HG03175 (cell line): ENCODE measurements at regions not wholly inside any gene's neighbourhood (a gene's known extent, or its start where the extent isn't known, plus 50 kb on each side); places are given as distances from the start of the nearest gene placed in this dataset.
A peak's percentile ranks its signal among the peaks of the same experiment; 100 is the strongest.

ENCODE experiments used
- ATAC-seq: cut with Tn5 transposase; IDR thresholded peaks from one replicate; pipeline ENCODE4 v1.9.1; 2021; ENCODE audit warnings: mild to moderate bottlenecking, moderate library complexity; ENCODE audit not compliant: unreplicated experiment

DNA sequence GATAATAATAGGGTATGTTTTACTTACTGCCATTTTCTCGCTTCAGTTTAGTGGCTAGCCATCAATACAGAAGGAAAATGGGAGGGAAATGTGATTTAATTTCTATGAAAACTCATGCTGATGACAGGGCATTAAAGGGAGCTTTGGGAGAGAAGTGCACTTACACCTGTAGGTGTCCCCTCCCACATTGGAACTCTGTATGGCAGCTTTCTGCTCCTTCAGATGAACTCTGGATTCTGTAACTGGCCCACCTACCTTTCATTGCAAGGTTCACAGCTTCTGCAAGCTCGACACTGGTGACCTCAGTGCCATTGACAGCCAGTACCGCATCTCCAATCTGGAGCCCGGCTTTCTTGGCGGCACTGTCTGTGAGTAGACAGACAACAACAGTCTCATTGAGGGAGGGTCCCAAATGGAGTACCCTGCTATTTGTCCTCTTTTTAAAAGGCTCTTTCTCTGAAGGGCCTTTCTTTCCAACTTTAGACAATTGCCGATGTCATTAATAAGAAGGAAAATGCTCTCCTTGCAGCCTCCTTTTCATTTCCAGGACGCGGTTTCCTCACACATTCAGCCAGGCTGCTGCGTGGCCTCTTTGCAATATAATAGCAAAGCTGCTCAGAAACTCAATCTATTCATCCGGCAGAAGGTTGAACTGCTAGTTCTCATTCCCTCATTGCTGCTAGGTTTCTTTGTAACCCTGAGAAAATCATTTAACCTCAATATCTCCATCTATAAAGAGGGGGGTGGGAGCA, 63.6 kb downstream of the NUDT12 start:
- ATAC-seq: no peak

DNA sequence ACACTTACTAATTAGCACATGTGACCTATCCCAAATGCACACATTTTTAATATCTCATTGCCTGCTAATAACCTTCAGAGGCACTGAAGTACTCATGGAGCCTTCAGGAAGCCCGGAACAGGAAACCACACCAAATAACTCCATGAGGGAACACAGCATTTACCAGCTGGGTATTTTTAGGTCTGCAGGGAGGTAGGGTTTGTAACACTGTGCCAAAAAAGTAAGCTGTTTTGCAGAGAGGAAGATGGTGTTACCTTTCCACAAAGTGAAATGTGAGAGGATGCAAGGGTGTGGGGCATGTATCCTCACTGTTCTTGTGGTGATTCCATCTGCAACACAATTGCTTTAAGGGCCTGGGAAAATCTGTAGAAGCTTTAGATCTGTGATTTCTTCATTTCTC, 64.4 kb downstream of the NUDT12 start:
- ATAC-seq: no peak

DNA sequence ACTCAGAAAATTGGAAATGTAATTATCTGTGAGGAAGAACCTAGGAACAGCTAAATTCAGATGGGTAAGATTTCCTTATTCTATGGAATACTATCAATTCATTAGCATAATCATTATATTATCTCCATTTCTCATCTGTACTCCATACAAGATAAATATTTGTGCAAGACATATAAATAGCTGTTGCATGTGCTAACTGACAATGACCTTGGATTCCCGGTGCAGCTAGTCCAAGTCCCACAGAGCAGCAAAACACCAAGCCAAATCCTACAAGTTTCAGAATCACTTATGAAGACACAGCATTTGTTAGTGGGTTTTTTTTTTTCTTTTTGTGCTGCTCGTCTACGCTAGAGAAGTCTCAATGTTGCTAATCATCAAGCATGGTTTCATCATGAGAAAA, 64.8 kb downstream of the NUDT12 start:
- ATAC-seq: no peak

DNA sequence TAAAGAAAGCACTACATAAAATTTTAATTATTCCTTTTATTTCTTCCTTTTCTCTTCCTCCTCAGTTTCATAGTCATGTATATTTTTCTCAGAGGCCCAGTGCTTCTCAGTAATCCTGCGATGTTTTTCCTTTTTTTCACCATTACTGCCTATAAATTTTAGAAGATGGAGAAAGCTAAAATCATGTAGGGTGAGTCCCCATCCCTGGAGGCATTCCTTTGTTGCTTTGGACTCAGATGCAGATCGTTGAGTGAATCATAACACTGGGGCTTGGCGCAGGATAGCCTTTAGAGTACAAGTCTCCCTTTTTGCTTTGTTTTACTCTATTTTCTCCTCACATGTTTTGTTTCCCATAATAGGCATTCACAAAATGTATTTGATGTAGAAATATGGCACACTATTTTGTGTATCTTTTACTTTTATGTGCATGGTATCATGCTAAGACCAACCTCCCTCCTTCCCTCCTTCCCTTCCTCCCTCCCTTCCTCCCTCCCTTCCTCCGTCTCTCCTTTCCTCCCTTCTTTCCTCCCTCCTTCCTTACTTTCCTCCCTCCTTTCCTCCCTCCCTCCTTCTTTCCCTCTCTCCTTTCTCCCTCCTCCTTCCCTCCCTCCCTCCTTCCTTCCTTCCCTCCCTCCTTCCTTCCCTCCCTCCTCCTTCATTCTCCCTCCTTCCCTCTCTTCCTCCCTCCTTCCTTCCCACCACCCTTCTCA, 72.4 kb downstream of the NUDT12 start:
- no peak for ATAC-seq

DNA sequence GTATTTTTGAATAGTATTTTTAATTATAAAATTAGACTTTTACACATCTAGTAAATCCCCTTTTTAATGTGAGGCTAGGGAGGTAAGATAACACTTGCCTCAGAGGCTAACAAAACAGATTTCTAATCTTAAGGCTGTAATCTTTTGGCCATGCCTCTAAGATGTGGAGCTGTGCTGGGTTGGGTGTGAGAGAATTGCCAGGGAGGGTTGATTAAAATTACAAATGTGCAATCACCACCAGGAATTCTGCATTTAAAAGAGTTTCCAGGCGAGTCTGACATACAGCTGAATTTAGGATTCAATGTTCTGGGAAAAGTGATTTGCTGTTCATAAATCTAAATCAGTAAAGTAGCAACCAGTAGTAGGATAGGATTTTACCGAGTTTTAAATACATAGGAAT, 73.3 kb downstream of the NUDT12 start:
- no peak for ATAC-seq

DNA sequence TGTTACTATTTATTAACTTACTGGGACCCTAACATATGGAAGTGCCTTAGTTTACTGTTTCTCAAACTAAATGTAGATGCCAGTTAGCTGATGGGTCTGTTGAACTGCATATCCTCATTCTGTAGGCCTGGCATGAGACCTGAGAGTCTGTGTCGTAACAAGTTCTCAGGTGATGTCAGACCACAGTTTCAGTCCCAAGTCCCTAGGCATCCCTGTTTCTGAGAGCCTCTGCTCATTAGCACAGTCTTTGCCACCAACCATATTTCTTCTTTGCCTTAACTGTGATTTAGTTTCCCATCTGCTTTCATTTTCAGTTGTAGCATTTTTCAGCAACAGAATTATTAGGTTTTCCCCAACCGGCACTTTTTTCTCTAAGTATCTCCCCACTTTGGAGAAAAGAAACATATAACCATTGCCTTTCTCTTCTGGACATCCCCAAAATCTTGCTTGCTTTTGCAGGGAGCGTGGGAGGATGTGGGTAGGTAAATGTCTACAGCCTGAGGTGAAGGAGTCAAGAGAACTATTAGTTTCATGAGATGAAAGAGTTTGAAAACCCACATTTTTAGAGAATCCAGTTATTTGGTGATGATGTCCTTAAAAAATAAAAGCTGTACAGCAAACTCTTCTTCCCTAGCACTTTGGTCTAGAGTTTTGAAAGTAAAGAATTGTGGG, 74.6 kb downstream of the NUDT12 start:
- ATAC-seq: peak; percentile 44

DNA sequence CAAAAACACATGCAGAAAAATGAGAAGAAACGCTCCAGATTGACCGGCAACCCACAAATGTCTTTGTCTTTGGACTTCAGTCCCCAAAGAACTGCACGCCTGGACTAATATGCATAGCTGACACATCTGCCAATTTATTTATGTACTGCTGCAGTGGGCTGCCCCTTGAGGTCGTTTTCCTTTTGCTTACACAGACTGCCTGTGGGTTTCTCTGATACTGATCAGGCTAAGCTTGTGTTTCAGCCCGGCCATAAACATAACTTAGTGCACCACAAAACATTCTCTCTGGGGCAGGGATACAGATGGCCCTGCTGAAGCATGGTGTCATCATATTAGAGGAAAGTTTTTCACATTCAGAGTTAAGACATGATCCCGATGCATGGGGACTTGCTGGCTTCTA, 75.4 kb downstream of the NUDT12 start:
- no peak for ATAC-seq

DNA sequence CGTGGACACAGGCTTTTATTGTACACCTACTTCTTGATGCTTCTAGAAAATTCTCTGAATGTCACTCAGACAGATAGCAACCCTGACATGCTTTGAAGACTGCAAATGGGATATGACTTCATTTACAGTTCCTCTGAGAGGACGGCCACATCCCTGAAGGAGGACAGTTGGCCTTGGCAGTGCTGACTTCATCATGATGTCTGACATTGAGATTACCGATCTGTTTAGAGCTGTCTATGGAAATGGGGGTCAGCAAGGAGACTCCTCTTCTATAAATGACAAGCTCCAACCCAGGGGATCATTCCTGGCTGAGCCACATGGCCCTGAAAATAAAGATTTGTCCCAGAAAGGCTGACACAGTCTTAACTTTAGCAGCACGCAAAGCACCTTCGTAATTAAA, 75.8 kb downstream of the NUDT12 start:
- no peak for ATAC-seq

DNA sequence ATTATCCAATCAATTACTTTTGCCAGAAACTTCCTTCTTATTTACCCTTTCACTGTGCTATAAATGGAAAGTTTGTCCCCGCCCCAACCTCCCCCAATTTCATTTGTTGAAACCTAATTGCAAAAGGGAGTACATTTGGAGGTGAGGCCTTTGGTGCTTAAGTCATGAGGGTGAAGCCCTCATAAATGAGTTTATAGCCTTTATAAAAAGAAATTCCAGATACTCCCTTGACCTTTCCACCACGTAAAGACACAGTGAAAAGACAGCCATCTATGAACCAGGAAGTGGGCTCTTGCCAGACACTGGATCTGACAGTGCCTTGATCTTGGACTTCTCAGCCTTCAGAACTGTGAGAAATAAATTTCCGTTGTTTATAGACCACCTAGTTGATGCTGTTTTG, 82.3 kb downstream of the NUDT12 start:
- ATAC-seq: no peak

DNA sequence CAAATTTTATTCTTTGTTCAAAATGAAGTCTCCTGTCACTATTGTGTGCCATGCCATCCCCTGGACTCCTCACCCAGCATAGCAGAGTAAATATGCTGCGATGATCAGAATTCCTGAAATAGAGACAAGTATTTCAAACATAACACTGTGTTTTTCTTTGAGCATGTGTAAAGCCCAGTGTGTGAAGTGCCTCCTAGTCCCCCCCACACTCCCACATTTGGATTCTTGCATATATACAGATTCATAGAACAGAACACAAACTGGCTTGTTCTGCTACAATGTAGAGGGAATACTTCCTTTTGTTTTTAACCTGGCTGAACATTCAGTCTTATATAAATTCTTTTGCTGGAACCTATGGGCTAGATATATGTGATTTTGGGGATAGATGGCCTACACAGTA, 84.9 kb downstream of the NUDT12 start:
- no peak for ATAC-seq

DNA sequence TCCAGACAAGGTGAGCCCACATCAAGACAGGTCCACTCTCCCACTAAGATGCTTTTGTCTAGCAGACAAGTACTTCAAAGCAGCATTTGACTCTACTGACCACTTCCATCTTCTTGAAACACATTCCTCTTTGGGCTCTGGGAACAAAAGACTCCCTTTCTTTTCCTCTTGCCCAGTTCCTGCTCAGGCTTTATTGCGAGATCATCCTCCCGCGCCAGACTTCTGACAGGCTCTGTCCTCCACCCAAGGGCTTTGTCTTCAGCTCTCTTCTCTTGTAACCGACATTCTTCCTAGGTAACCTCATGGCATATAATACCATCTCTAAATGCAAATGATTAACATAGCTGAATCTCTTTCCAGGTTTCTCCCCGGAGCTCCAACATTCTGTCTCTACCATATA, 85.8 kb downstream of the NUDT12 start:
- no peak for ATAC-seq

DNA sequence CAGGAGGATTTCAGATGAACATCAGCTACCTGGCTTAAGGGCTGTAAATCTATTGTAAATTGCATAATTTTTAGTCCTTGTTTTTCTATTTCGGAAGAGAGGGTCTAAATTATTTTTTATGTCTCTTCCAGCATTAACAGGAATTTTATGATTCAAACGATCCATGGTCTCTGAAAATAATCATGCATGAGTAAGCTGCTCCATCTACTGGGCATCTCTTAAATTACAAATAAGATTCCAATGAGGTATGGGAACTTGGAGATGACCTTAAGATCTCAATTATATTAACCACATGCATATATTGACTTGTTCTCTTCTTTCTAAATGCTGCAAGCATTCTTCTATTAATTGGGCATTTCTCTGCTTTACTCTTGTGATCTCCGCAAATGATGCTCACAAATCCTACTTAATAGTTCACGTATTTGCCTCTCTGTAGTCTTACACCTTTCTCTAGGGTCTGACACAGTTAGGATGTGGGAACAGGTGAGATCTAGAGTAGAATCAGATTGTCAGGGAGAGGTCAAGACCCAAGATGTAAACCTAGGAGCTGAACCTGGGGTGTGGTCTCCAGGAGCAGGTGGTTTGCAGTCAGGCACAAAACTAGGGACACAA, 86.9 kb downstream of the NUDT12 start:
- no peak for ATAC-seq

DNA sequence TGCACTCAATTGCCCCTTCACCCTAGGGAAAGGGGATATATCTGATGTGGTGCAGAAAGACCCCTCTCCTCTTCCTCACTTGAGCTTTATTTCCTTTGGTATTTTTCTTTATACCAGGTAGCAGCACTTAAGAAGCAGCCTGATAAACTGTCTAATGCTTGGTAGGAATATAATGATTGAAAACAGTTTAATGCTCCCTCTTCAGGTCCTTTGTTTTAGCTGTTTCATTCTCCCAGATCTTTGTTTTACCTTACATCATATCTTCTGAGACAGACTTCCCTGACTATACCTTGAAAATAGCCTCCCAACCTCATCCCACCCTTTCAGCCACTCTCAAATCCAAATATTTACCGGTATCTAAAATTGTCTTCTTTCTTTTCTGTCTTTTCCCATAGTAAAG, 87.9 kb downstream of the NUDT12 start:
- ATAC-seq: no peak

DNA sequence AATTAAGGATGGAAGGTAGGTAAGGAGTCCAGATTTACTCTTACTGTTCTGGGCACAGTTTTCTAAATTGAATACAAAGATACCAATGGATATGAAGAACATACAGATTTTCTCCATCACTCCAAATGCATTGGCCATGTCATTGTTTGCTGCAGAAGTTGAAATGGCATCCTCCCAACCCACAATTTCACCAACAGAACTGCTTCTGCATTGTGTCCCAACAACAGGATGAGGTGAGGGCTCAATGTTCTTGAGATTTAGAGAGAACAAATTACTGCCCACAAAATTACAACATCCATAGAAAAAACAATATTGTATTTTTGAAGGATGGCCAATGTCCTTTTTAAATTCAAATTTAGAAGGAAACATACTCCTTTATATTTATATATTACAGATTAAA, 88.9 kb downstream of the NUDT12 start:
- no peak for ATAC-seq

DNA sequence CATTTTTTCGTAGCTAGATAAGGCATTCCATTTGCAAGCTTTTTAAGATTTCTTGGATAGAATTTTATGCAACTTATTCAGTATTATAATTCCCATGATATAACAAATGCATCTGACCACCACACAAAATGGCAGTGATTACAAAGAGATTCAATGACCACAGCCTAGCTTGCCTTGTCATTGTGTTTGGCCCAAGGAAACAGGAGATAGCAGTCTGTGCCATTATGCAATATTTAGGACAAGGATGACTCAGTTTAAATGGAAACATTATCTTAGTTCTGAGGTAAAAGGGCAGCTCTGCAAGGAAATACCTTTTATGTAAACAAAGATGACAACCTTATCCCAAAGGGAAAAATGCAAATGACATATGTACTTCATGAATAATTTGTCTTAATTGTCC, 89.8 kb downstream of the NUDT12 start:
- no peak for ATAC-seq

DNA sequence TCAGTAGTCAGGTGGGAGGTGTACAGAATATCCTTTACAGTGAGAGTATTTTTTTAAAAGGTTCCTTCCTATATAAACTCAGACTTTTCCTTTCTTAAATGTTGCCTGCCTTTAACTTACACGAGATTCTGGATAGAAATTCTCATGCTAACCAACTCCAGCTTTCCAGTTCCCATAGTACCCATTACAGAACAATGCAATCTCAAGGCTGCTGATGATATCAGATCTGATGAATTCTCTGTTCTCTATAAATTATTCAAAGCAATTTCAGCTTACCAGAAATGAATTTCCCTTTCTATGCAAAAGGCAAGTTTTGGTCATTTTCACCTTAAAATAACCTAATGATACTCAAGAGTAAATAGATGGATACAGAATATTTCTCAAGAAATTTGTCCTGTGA, 90.3 kb downstream of the NUDT12 start:
- no peak for ATAC-seq

DNA sequence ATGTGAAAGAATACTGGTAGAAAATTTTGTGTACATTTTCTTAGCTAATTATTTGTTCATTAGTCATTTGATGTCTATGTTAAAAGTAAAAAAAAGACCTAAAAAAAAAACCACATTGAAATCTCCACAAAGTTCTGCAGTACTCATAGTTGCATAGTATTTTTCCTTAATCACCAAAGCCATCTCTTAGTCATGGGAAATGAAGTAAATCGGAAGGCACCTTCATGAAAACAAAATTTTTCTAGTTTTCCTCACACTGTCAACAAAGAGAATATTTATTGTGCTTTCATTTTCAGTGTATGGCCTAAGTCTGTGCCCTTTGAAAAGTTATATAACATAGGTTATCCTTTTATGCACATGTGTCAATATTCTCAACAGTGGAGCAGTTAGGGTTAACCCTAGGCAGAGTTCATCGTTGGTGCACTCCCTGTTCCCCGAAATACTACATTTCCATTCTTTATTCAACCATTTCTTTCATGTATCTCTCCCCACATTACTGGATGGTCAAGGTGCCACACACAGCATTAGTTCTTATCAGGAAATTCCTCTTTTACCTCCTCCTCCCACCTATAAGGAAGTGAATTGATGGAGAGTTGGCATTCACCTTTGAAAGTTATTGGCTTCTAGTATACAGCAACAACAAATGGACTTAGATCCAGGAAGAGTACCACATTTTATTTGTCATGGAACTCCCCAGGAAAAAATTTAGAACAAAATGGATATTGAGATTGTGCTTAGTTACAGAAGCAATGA, 93.1 kb downstream of the NUDT12 start:
- no peak for ATAC-seq

DNA sequence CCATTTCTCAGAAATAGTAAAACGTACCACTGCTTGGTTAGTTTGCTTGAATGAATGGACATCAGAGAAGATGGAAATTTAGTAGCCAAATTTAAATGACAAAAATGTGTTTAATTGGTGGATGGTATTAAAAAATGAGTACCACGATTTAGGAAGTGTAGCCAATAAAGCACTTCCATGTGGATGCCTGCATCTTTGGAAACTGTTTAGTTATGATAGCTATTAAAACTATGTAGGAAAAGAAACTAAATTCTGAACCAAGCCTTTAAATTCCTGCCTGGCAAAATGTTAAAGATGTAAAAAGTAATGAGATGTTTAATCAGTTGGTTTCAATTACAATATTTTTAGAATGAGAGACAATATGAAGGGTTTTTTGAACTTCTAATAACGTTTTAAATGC, 94.8 kb downstream of the NUDT12 start:
- no peak for ATAC-seq

DNA sequence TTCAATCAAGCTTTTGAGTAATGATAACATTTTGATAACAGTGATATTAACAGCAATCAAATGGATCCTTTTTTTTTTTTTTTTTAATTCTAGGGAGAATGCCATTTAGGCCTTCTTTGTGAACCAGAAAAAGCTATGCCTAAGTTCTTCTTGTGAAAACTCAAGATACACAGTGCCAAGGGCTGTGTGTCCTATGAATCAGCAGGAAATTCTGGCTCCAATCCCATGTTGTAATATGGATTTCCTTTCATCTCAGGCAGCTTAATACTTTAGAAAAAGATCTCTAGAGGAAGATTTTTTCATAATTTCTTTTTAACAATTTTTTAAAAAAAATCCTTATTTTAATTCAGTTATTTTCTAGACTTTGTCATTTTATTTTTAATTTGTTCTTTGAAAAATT, 96.1 kb downstream of the NUDT12 start:
- no peak for ATAC-seq

DNA sequence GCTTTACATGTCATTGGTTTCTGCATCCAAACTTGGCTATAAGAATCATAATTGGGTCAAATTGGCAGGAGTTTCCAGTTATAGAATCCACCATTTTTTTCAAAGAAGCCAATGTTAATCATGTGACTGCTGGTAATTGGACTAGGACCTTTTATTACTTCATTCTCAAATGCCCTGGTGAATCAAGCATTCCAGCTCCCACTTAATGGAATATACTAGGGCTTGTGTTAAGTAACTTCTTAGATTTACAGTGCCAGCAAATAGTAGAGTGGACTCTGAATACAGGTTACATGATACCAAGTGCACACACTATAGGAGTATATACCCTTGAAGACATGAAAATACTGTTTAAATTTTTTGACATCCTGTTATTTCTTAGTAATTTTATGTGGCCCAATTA, 96.7 kb downstream of the NUDT12 start:
- ATAC-seq: no peak

DNA sequence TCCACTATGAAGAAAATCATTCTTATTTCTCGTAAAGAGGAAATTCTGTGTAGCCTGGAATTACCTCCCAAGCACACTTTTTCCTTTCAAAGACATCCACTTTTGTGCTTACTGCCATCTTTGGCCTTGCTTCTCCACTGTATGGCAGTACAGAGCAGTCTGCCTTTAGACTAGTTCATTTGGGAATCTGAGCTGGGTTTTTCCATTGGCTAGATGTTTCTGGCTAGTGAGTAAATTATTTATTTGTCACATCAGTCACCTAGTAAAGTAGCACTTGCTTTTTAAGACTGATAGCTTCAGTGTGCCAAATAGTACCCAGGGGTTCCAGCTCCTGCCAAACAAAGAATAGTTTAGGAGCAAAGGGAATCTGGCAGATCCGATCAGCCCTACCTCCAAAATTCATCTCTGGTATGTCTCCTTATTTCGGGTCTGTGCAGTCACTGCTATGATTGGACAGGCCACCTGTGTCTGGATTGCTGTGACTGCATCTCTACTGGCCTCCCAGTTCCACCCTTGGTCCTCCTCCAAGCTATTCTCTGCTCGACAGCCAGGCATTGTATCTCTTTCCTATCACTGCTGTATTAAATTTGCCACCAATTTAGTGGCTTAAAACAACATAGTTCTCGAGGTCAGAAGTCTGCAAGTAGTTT, 97.6 kb downstream of the NUDT12 start:
- no peak for ATAC-seq
